Glomerular visceral epithelial cell (primary cell): ENCODE measurements at regions not wholly inside any gene's neighbourhood (a gene's known extent, or its start where the extent isn't known, plus 50 kb on each side); places are given as distances from the start of the nearest gene placed in this dataset.
"Not testable (repeated sequence)": the region's sequence is repeated elsewhere in the genome, so short reads cannot be mapped to it uniquely, and the experiment has no call there.

Experiments used
- DNase-seq: peaks from one replicate; pipeline ENCODE4 v3.0.0-alpha.2; 2016; ENCODE audit errors: extremely low spot score

- DNase-seq: no peak
Observed at GRCh38 chr3:184440151-184440550, 60.3 kb downstream of the CHRD start.

- no peak for DNase-seq
Observed at GRCh38 chr3:184441202-184441900, 61.5 kb downstream of the CHRD start.

- no peak for DNase-seq
Observed at GRCh38 chr3:184443364-184443763, 63.5 kb downstream of the CHRD start.

- no peak for DNase-seq
Observed at GRCh38 chr3:184443831-184444230, 64.0 kb downstream of the CHRD start.

GRCh38 chr3:184448321-184449160, 68.7 kb downstream of the CHRD start:
- peak; percentile 40 for DNase-seq

- DNase-seq: no peak
Observed at GRCh38 chr3:184449161-184449515, 69.3 kb downstream of the CHRD start.

- no peak for DNase-seq
Observed at GRCh38 chr3:184450547-184450946, 70.7 kb downstream of the CHRD start.

- no peak for DNase-seq
Observed at GRCh38 chr3:184453296-184453695, 73.4 kb downstream of the CHRD start.

GRCh38 chr3:184455991-184456390, 76.1 kb downstream of the CHRD start:
- DNase-seq: no peak

- no peak for DNase-seq
Observed at GRCh38 chr3:184456476-184456875, 76.6 kb downstream of the CHRD start.

- no peak for DNase-seq
Observed at GRCh38 chr3:184457329-184457728, 77.5 kb downstream of the CHRD start.

- not testable (repeated sequence) for DNase-seq
Observed at GRCh38 chr3:184457784-184458377, 78.0 kb downstream of the CHRD start.

- no peak for DNase-seq
Observed at GRCh38 chr3:184459355-184459754, 79.5 kb downstream of the CHRD start.

- DNase-seq: no peak
Observed at GRCh38 chr3:184460276-184460675, 80.4 kb downstream of the CHRD start.

- DNase-seq: no peak
Observed at GRCh38 chr3:184461219-184461618, 81.4 kb downstream of the CHRD start.

GRCh38 chr3:184465883-184466412, 86.1 kb downstream of the CHRD start:
- DNase-seq: no peak

- no peak for DNase-seq
Observed at GRCh38 chr3:184466413-184466960, 86.6 kb downstream of the CHRD start.

- no peak for DNase-seq
Observed at GRCh38 chr3:184467171-184467570, 87.3 kb downstream of the CHRD start.

- DNase-seq: no peak
Observed at GRCh38 chr3:184470551-184470950, 90.7 kb downstream of the CHRD start.

- DNase-seq: no peak
Observed at GRCh38 chr3:184471439-184471838, 90.1 kb upstream of the EPHB3 start.

- no peak for DNase-seq
Observed at GRCh38 chr3:184472723-184473428, 88.7 kb upstream of the EPHB3 start.

GRCh38 chr3:184474897-184475296, 86.7 kb upstream of the EPHB3 start:
- no peak for DNase-seq
